ENCODE measurements at regions not wholly inside any gene's neighbourhood (a gene's known extent, or its start where the extent isn't known, plus 50 kb on each side); places are given as distances from the start of the nearest gene placed in this dataset.
A peak's percentile ranks its signal among the peaks of the same experiment; 100 is the strongest.

- no peak for DNase-seq
Measured at GRCh38 chr10:78980354-78980753, 88.4 kb upstream of the ZMIZ1 start.

GRCh38 chr10:78980815-78981214 is 88.0 kb upstream of the ZMIZ1 start:
- DNase-seq = no peak

- DNase-seq = peak; percentile 6
Measured at GRCh38 chr10:78981257-78981969, 87.4 kb upstream of the ZMIZ1 start.

DNA sequence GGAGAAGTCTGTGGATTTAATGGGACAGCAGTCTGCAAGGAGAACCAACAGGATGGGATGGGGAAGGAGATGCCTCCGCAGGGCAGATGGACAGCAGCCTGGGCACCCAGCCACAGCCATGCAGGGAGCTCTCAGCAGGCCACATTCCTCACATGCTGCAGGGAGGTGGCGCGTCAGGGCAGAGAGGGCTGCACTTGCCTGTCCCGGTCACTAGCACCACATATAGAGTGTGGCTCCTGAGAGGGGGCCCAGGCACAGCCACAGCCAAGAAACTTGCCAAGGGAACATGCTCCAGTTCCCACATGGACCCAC is 86.8 kb upstream of the ZMIZ1 start:
- DNase-seq = no peak

DNA sequence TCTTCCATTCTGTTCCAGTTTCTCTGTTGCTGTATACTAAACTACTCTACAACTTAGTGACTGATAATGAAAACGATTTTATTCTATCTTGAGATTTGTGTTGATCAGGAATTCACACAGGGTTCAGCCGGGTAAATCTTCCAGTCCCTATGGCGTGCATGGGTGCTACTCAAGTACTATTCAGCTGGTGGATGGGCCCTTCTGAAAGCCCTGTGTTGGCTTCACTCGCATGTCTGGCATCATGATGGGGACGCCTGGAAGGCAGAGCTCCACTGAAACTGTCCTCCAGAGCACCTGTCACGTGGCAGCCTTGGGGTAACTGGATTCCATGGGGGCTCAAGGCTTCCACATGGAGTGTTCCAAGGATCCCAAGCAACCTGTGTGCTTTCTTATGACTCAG is 86.0 kb upstream of the ZMIZ1 start:
- DNase-seq = no peak

DNA sequence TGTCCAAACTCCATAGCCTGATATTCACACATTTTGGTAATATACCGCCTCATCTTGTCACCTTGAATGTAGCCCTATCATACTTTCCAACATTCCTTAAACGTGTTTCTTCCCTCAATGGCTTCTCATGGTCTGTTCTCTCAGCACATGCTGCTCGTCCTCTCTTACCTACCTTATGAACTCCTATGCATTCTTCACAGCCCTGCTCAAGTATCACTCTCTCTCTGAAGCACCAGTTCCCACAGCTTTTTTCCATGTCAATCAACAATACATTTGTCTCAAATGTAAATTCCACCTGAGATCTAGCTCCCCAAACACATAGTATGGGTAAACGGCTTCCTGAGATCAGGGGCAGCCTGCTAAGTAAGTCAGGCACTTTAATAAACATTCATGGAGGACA is 85.2 kb upstream of the ZMIZ1 start:
- DNase-seq = no peak

DNA sequence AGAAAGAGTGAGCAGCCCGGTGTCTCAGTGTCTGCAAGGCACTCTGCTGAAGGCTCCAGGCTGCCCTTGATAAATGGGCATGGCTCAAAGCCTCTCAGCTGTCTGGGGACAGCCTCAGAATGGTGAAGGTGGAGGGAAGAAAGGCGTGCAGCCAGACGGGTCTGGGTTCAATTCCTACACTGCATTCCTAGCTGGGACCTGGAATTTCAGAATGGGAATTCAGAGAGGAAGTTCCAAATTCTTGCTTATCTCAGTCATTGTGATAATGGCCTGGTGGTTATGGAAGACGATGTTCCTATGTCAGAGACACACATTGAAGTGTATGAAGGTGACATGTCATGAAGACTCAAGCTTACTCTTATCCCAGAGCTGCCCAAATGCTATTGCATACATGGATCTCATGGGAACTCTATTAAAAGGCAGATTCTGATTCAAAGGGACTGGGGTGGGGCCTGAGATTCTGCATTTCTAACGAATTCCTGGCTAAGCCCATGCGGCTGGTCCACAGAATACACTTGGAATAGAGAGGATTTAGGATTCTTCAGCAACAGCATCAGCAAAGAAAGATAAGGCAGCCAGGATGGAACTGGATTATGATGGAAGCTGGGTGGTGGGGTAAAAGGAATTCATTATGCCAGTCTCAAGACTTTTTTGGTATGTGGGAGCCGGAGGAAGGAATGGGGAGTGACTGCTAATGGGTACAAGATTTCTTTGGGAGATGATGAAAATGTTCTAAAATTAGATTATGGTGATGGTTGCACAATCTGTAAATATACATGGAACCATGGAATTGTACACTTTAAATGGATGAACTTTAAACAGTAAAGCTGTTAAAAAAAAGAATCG is 82.6 kb upstream of the ZMIZ1 start:
- no peak for DNase-seq

GRCh38 chr10:78991187-78991586 is 77.6 kb upstream of the ZMIZ1 start:
- no peak for DNase-seq

DNA sequence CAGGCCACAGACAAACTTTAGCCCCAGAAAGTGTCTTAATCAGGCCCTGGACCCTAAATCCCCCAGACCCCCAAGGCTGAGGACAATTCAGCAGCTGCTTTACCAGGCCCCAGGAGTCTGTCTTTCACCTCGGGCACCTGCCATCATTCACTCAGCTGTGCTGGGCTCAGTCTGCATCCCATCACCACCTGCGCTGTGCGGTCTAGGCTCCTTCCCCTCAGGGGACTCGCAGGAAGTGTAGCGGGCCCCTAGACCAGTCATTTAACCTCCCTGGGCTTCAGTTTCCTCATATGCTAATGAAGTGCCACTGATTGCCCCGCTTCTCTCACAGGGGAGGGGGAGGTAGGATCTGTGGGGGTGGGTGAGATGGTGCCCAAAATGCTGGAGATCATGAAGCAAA is 76.4 kb upstream of the ZMIZ1 start:
- peak; percentile 19 for DNase-seq

GRCh38 chr10:78993261-78993945 is 75.4 kb upstream of the ZMIZ1 start:
- DNase-seq = no peak

- no peak for DNase-seq
Measured at GRCh38 chr10:78995987-78996791, 72.6 kb upstream of the ZMIZ1 start.

GRCh38 chr10:78996792-78997129 is 72.0 kb upstream of the ZMIZ1 start:
- DNase-seq = no peak

- no peak for DNase-seq
Measured at GRCh38 chr10:78997635-78998618, 70.8 kb upstream of the ZMIZ1 start.

GRCh38 chr10:79001082-79001885 is 67.5 kb upstream of the ZMIZ1 start:
- DNase-seq = no peak

DNA sequence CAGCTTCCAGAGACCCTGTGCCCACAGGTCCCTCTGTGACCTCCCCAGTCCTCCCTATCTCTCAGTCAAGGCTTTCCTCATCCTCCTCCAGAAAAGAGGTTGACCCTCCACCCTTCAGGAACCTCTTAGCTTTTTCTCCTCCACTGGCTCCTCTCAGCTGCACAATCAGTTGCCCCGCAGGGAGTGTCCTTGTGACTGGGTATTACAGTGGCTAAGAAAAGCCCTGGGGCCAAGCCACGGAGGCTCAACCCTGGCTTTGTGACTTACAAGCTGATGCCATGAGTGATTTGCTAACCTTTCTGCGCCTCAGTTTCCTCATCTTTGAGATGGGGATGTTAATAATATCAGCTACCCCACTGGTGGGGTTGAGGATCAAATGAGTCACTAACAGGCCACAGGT is 66.4 kb upstream of the ZMIZ1 start:
- no peak for DNase-seq

DNA sequence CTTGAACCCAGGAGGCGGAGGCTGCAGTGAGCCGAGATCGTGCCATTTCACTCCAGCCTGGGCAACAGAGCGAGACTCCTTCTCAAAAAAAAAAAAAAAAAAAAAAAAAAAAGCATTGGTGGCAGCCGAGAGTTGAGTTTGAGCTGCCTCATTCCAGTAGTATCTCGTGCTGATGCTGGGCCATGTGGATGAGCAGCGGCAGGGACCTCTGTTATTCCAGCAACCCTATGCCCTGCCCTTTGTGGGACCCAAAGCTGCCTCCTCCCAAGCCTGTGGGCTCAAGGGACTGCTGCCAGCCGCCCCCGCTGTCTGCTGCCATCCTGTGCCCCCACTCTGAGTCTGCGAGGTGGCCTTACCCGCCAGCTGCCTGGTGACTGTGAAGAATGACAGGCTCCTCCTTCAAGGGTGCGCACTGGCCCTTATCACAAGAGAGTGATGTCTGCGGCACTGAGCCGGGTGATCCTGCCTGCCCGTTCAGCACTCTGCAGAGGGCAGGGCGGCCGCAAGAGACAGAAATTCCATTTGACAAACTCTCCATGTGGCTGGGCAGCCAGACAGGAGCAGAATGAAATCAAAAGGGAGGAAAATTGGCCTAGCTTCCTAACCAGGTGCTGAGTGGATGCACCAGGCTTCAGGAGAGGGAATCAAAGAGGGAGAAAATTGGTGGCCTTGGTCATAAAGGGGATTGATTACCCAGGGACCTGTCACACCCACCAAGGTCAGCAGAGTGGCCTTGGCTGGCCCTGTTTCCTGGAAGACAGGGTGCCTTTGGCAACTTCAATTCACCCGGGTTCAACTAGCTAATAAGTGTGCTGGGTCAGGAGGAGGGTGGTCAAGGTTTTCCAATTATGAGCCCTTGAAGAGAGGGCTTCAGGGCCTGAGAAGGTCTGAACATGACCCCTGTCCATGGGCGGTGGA is 65.3 kb upstream of the ZMIZ1 start:
- no peak for DNase-seq

- no peak for DNase-seq
Measured at GRCh38 chr10:79004311-79004710, 64.5 kb upstream of the ZMIZ1 start.

DNA sequence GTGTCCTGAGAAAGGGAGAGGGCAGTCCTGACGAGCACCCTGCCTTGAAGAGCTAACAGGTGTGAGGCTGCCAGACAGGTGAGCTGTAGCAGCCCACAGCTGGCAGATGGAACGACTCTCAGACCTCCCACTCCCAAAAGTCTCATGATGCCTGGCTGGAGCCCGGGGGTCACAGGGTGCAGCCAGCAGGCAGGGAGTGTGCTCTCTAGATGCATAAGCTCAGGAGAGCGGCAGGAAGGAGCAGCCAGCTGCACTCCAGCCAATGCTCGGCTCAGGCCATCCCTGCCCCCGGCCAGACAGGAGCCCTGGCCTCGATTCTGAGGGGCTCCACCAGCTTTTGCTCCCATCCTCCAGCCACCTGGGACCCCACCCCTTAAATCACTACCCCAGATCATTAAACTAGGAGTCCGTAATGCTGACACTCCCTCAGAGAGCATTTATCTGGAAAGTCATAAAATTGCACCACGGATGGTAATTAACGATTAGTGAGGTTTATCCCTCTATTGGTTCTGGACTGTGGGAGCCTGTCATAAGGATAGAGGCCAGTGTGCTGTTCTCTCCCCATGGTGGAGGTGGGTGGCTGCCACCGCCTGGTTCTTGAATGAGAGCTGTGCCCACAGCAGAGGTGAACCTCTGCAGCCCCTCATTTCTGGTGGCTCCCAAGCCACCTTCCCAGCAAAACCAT is 63.5 kb upstream of the ZMIZ1 start:
- no peak for DNase-seq

GRCh38 chr10:79007018-79007417 is 61.7 kb upstream of the ZMIZ1 start:
- no peak for DNase-seq
